ENCODE measurements at regions not wholly inside any gene's neighbourhood (a gene's known extent, or its start where the extent isn't known, plus 50 kb on each side); places are given as distances from the start of the nearest gene placed in this dataset.
"Not testable (repeated sequence)": the region's sequence is repeated elsewhere in the genome, so short reads cannot be mapped to it uniquely, and the experiment has no call there.

DNA sequence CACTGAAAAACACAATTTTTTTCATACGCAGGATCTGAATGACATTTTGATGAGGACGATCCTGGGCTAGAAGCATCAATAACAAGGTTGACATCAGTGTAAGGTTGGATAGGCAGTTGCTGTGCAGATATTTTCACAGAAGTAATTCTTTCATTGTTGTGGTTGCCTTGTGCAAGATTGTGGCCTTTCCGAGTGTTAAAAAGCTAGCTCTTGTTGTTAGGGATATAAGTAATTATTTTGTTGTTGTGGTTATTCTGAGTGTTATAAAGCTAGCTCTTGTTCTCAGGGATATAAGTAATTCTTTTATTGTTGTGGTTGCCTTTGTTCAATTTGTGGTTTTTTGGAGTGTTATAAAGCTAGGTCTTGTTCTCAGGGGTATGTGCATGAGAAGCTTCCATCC, 637.4 kb downstream of the TMEM121 start:
- TF ChIP-seq, protein P1, sequence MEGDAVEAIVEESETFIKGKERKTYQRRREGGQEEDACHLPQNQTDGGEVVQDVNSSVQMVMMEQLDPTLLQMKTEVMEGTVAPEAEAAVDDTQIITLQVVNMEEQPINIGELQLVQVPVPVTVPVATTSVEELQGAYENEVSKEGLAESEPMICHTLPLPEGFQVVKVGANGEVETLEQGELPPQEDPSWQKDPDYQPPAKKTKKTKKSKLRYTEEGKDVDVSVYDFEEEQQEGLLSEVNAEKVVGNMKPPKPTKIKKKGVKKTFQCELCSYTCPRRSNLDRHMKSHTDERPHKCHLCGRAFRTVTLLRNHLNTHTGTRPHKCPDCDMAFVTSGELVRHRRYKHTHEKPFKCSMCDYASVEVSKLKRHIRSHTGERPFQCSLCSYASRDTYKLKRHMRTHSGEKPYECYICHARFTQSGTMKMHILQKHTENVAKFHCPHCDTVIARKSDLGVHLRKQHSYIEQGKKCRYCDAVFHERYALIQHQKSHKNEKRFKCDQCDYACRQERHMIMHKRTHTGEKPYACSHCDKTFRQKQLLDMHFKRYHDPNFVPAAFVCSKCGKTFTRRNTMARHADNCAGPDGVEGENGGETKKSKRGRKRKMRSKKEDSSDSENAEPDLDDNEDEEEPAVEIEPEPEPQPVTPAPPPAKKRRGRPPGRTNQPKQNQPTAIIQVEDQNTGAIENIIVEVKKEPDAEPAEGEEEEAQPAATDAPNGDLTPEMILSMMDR (conservative IDR thresholded peaks at IDR 0.05 in 1 of 2, IDR thresholded peaks at IDR 0.05 in 1 of 2; ENCODE audit: low read depth in 1 of 2, low read length in 2 of 2): not testable (repeated sequence)
- not testable (repeated sequence) for TF ChIP-seq EZH2 (IDR thresholded peaks at IDR 0.05; ENCODE audit: low read length, missing control alignments)
